ENCODE measurements at regions not wholly inside any gene's neighbourhood (a gene's known extent, or its start where the extent isn't known, plus 50 kb on each side); places are given as distances from the start of the nearest gene placed in this dataset.

GRCh38 chr18:67381608-67382150 is 134.8 kb downstream of the DSEL start:
- H3K27me3 ChIP-seq: no peaks in the 10 kb centered on the region
- peaks cover 2% of the 10 kb centered on the region for H3K27me3 Mint-ChIP-seq (ENCODE audit: insufficient read depth, low read depth)
- no peak overlapping the region for H3K4me2 ChIP-seq
- no peak overlapping the region for H3K9ac ChIP-seq
- peaks cover 6% of the 10 kb centered on the region for H3K9me3 Mint-ChIP-seq
- no peak overlapping the region for H2AFZ ChIP-seq (replicated peaks)
- no peaks in the 10 kb centered on the region for H3K4me1 ChIP-seq
- DNase-seq (ENCODE audit: low spot score): no peak
- no peak overlapping the region for H3K4me3 Mint-ChIP-seq
- no peaks in the 10 kb centered on the region for H3F3A ChIP-seq (ENCODE audit: low read depth)
- H3K36me3 ChIP-seq: no peaks in the 10 kb centered on the region
- H4K20me1 ChIP-seq (ENCODE audit: low read depth): no peaks in the 10 kb centered on the region
- H3K9me3 ChIP-seq (ENCODE audit: low read depth): no peaks in the 10 kb centered on the region
- no peak overlapping the region for H3K4me3 ChIP-seq
- peaks cover 4% of the 10 kb centered on the region for H3K4me1 Mint-ChIP-seq
- H3K79me2 ChIP-seq (ENCODE audit: low read depth): no peaks in the 10 kb centered on the region
- H3K36me3 Mint-ChIP-seq: no peaks in the 10 kb centered on the region
- H3K27ac Mint-ChIP-seq: no peak overlapping the region
- TF ChIP-seq EZH2phosphoT487 (IDR thresholded peaks at IDR 0.05) (no peak), EZH2 (IDR thresholded peaks at IDR 0.05) (no peak), CTCF (IDR thresholded peaks at IDR 0.05) (no peak)
- no peak overlapping the region for H3K27ac ChIP-seq

GRCh38 chr18:67380867-67381266 is 135.7 kb downstream of the DSEL start:
- no peaks in the 10 kb centered on the region for H3F3A ChIP-seq (ENCODE audit: low read depth)
- H4K20me1 ChIP-seq (ENCODE audit: low read depth): no peaks in the 10 kb centered on the region
- no peak overlapping the region for H3K4me3 ChIP-seq
- H3K27ac ChIP-seq: no peak overlapping the region
- H2AFZ ChIP-seq (replicated peaks): no peak overlapping the region
- H3K36me3 ChIP-seq: no peaks in the 10 kb centered on the region
- H3K9me3 ChIP-seq (ENCODE audit: low read depth): no peaks in the 10 kb centered on the region
- H3K27me3 ChIP-seq: no peaks in the 10 kb centered on the region
- peaks cover 7% of the 10 kb centered on the region for H3K4me1 Mint-ChIP-seq
- no peak overlapping the region for H3K4me3 Mint-ChIP-seq
- DNase-seq (ENCODE audit: low spot score): no peak
- H3K79me2 ChIP-seq (ENCODE audit: low read depth): no peaks in the 10 kb centered on the region
- H3K27ac Mint-ChIP-seq: no peak overlapping the region
- H3K27me3 Mint-ChIP-seq (ENCODE audit: insufficient read depth, low read depth): peaks cover 2% of the 10 kb centered on the region
- peaks cover 6% of the 10 kb centered on the region for H3K9me3 Mint-ChIP-seq
- TF ChIP-seq CTCF (IDR thresholded peaks at IDR 0.05): no peak
- no peak overlapping the region for H3K9ac ChIP-seq
- H3K4me1 ChIP-seq: no peaks in the 10 kb centered on the region
- no peak overlapping the region for H3K4me2 ChIP-seq
- no peaks in the 10 kb centered on the region for H3K36me3 Mint-ChIP-seq

GRCh38 chr18:67379981-67380380 is 136.5 kb downstream of the DSEL start:
- Mint-ChIP-seq H3K4me1 (peaks cover 3% of the 10 kb centered on the region), H3K9me3 (peaks cover 6% of the 10 kb centered on the region)
- TF ChIP-seq CTCF (IDR thresholded peaks at IDR 0.05) (no peak), EZH2 (IDR thresholded peaks at IDR 0.05) (no peak), EZH2phosphoT487 (IDR thresholded peaks at IDR 0.05) (no peak)

More at GRCh38 chr18:67379981-67380380, 136.5 kb downstream of the DSEL start:
- DNase-seq (ENCODE audit: low spot score): no peak
- Histone ChIP-seq H2AFZ (replicated peaks) (no peak overlapping the region), H3K4me2 (no peak overlapping the region), H3K4me3 (no peak overlapping the region), H3K36me3 (no peaks in the 10 kb centered on the region), H3F3A (ENCODE audit: low read depth) (no peaks in the 10 kb centered on the region), H3K9me3 (ENCODE audit: low read depth) (no peaks in the 10 kb centered on the region), H3K9ac (no peak overlapping the region), H4K20me1 (ENCODE audit: low read depth) (no peaks in the 10 kb centered on the region), H3K27ac (no peak overlapping the region), H3K27me3 (no peaks in the 10 kb centered on the region), H3K4me1 (no peaks in the 10 kb centered on the region), H3K79me2 (ENCODE audit: low read depth) (no peaks in the 10 kb centered on the region)
- Mint-ChIP-seq H3K36me3 (no peaks in the 10 kb centered on the region), H3K27me3 (ENCODE audit: insufficient read depth, low read depth) (peaks cover 2% of the 10 kb centered on the region), H3K4me3 (no peak overlapping the region), H3K27ac (no peak overlapping the region)
